Psoas muscle (tissue), 7 donors: ENCODE measurements at regions not wholly inside any gene's neighbourhood (a gene's known extent, or its start where the extent isn't known, plus 50 kb on each side); places are given as distances from the start of the nearest gene placed in this dataset.

Experiments used
- ATAC-seq, 4 donors: fragments of 200-7000 bp; cut with Tn5 transposase; one replicate each; pipeline ENCODE4 v1.9.1; 2020; ENCODE audit warnings: moderate library complexity in 3 of 4, mild to moderate bottlenecking in 2 of 4
- DNase-seq, 2 donors: peaks; one replicate each; pipeline ENCODE4 v3.0.0-alpha.2; 2020
- H3K27ac ChIP-seq: fragments of 200-600 bp; one replicate; pipeline ENCODE4 v1.8.0; 2022
- H3K27me3 ChIP-seq, 3 donors: fragments of 200-600 bp in 1 of 3; one replicate each; pipeline versions ENCODE4 v1.6.1 to v1.8.0; 2013 to 2022; ENCODE audit warnings: low read length in 2 of 3, mild to moderate bottlenecking in 2 of 3, moderate library complexity in 1 of 3; ENCODE audit not compliant: insufficient read depth in 3 of 3
- H3K36me3 ChIP-seq, 2 donors: fragments of 200-600 bp in 1 of 2; one replicate each; pipeline versions ENCODE4 v1.6.1 to v1.8.0; 2013 to 2022; ENCODE audit warnings: low read depth in 1 of 2, mild to moderate bottlenecking in 1 of 2, moderate library complexity in 1 of 2; ENCODE audit not compliant: insufficient read depth in 1 of 2
- H3K4me1 ChIP-seq: fragments of 200-600 bp; one replicate; pipeline ENCODE4 v1.8.0; 2022
- H3K4me3 ChIP-seq: fragments of 200-600 bp; one replicate; pipeline ENCODE4 v1.8.0; 2022; ENCODE audit warnings: mild to moderate bottlenecking
- H3K9me3 ChIP-seq: fragments of 200-600 bp; one replicate; pipeline ENCODE4 v1.8.0; 2022
- CTCF ChIP-seq: fragments of 200-600 bp; IDR thresholded peaks from one replicate; pipeline ENCODE4 v1.8.0; 2022; ENCODE audit warnings: antibody characterized with exemption
- WGBS, 3 donors: extraction: QIAGEN DNeasy Blood & Tissue Kit; methylation state at CpG; one replicate each; pipeline versions ENCODE4 v1.1.6 to v1.1.7; 2013; 5-methylcytosine and 5-hydroxymethylcytosine counted together
- intact Hi-C, 2 donors: fragments of 100-400 bp; cut with DNase I; formaldehyde crosslinking; loops; one replicate each; pipeline versions ENCODE4 v1.11.0 to v1.14.2; 2022
- donor health status: healthy with polysubstance abuse.
- donor health status: DM: no; HTN: no; CAD: no; lungs with moderate emphysema.
- donor health status: Bipolar disorder and iron deficiency.
- donor health status: healthy.
- donor health status: DM: yes; HTN: yes; CAD: no.
- donor health status: DM: no; HTN: no; CAD: no.
- donor health status: DM: yes; HTN: yes; CAD: no.

GRCh38 chrX:42273387-42273786, 350.0 kb upstream of the CASK start:
- Histone ChIP-seq H3K4me3 (no peak overlapping the region), H3K36me3 (no peaks in the 10 kb centered on the region), H3K4me1 (no peaks in the 10 kb centered on the region), H3K9me3 (no peaks in the 10 kb centered on the region), H3K27ac (no peak overlapping the region), H3K27me3 (peaks cover 0 to 30% (median 0%) of the 10 kb centered on the region in 3 donors)
- DNase-seq (no peak), ATAC-seq (no peak)
- TF ChIP-seq CTCF: no peak
- intact Hi-C loops: no loop called here
- WGBS, 3 donors: 68 to 93% (median 92%) methylated on average over 4 of the region's 4 CpGs

GRCh38 chrX:42269186-42269585, 345.8 kb upstream of the CASK start:
- DNase-seq (no peak), ATAC-seq (no peak)
- Histone ChIP-seq H3K27ac (no peak overlapping the region), H3K4me3 (no peak overlapping the region), H3K4me1 (no peaks in the 10 kb centered on the region), H3K27me3 (peaks cover 0 to 13% (median 0%) of the 10 kb centered on the region in 3 donors), H3K9me3 (no peaks in the 10 kb centered on the region), H3K36me3 (no peaks in the 10 kb centered on the region)
- WGBS, 3 donors: 56 to 82% (median 82%) methylated on average over 2 of the region's 2 CpGs
- no peak for TF ChIP-seq CTCF
- intact Hi-C loops: no loop called here

GRCh38 chrX:42260854-42261253, 337.5 kb upstream of the CASK start:
- WGBS, 3 donors: 65 to 80% (median 65%) methylated on average over 1 of the region's 1 CpG
- intact Hi-C loops: no loop called here
- no peak for ATAC-seq
- no peak overlapping the region for H3K27ac ChIP-seq
- no peak overlapping the region for H3K4me3 ChIP-seq
- no peaks in the 10 kb centered on the region for H3K4me1 ChIP-seq
- TF ChIP-seq CTCF: no peak
- H3K27me3 ChIP-seq: peaks cover 0 to 13% (median 0%) of the 10 kb centered on the region in 3 donors
- H3K36me3 ChIP-seq: no peaks in the 10 kb centered on the region
- DNase-seq: no peak
- H3K9me3 ChIP-seq: no peaks in the 10 kb centered on the region

- Histone ChIP-seq H3K27ac (no peak overlapping the region), H3K4me1 (no peaks in the 10 kb centered on the region), H3K36me3 (no peaks in the 10 kb centered on the region), H3K9me3 (no peaks in the 10 kb centered on the region), H3K27me3 (peaks cover 0 to 21% (median 0%) of the 10 kb centered on the region in 3 donors), H3K4me3 (no peak overlapping the region)
- no peak for ATAC-seq
- intact Hi-C loops: no loop called here
- no peak for TF ChIP-seq CTCF
- no peak for DNase-seq
- WGBS, 3 donors: 87 to 93% (median 92%) methylated on average over 4 of the region's 4 CpGs
These were observed 324.9 kb upstream of the CASK start for GRCh38 chrX:42248226-42248625.

GRCh38 chrX:42247241-42247640, 323.9 kb upstream of the CASK start:
- ATAC-seq: no peak
- WGBS, 3 donors: 55 to 65% (median 61%) methylated on average over 6 of the region's 6 CpGs
- peak overlapping the region; percentile 4 for H3K4me3 ChIP-seq
- no peaks in the 10 kb centered on the region for H3K9me3 ChIP-seq
- no peaks in the 10 kb centered on the region for H3K36me3 ChIP-seq
- peaks cover 0 to 18% (median 0%) of the 10 kb centered on the region in 3 donors for H3K27me3 ChIP-seq
- intact Hi-C loops: no loop called here
- DNase-seq: no peak
- no peak overlapping the region for H3K27ac ChIP-seq
- no peaks in the 10 kb centered on the region for H3K4me1 ChIP-seq
- TF ChIP-seq CTCF: no peak
